HFF-Myc (cell line): ENCODE measurements at regions not wholly inside any gene's neighbourhood (a gene's known extent, or its start where the extent isn't known, plus 50 kb on each side); places are given as distances from the start of the nearest gene placed in this dataset.
"Not testable (repeated sequence)": the region's sequence is repeated elsewhere in the genome, so short reads cannot be mapped to it uniquely, and the experiment has no call there.

Source experiments
- DNase-seq: peaks from one replicate; pipeline ENCODE4 v3.0.0-alpha.2; 2011; ENCODE audit warnings: low read depth; ENCODE audit errors: extremely low read depth
- H3K4me3 ChIP-seq: replicated peaks from 2 replicates; pipeline ENCODE4 v1.5.1; 2011; ENCODE audit warnings: low read depth, mild to moderate bottlenecking, control low read depth, low read length
- CTCF ChIP-seq: IDR thresholded peaks from 2 replicates; pipeline ENCODE4 v1.5.1; 2012; ENCODE audit warnings: mild to moderate bottlenecking, low read depth, low read length, control low read depth; ENCODE audit errors: missing control alignments

GRCh38 chr20:40628877-40629276 is 60.2 kb downstream of the MAFB start:
- no peak for TF ChIP-seq CTCF
- no peak for DNase-seq
- H3K4me3 ChIP-seq, result no peak overlapping the region

DNA sequence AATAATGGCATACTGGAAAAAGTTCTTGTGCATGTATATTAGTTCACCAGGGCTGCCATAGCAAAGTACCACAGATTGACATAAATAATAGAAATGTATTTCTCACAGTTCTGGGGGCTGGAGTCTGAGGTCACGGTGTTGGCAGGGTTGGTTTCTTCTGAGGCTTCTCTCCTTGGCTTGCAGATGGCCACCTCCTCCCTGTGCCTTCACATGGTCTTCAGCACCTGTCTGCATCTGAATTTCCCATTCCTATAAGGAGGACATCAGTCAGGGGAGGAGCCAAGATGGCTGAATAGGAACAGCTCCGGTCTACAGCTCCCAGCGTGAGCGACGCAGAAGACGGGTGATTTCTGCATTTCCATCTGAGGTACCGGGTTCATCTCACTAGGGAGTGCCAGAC is 70.0 kb downstream of the MAFB start:
- not testable (repeated sequence) for H3K4me3 ChIP-seq, DNase-seq

GRCh38 chr20:40617594-40617993 is 71.4 kb downstream of the MAFB start:
- DNase-seq, result no peak
- TF ChIP-seq CTCF, result no peak
- H3K4me3 ChIP-seq, result no peak overlapping the region

- no peak for TF ChIP-seq CTCF
- no peak for DNase-seq
- no peak overlapping the region for H3K4me3 ChIP-seq
These were observed 76.2 kb downstream of the MAFB start for GRCh38 chr20:40612837-40613236.

- no peak for DNase-seq
- no peak overlapping the region for H3K4me3 ChIP-seq
- no peak for TF ChIP-seq CTCF
These were observed 76.8 kb downstream of the MAFB start for GRCh38 chr20:40612247-40612646.

GRCh38 chr20:40610730-40611129 is 78.3 kb downstream of the MAFB start:
- no peak overlapping the region for H3K4me3 ChIP-seq
- TF ChIP-seq CTCF, result no peak
- DNase-seq, result no peak

- H3K4me3 ChIP-seq, result no peak overlapping the region
- DNase-seq, result no peak
- TF ChIP-seq CTCF, result no peak
These were observed 81.1 kb downstream of the MAFB start for GRCh38 chr20:40607927-40608326.

- no peak for TF ChIP-seq CTCF
- no peak for DNase-seq
- H3K4me3 ChIP-seq, result no peak overlapping the region
These were observed 82.4 kb downstream of the MAFB start for GRCh38 chr20:40606660-40607059.
